ENCODE measurements at regions not wholly inside any gene's neighbourhood (a gene's known extent, or its start where the extent isn't known, plus 50 kb on each side); places are given as distances from the start of the nearest gene placed in this dataset.

- DNase-seq: no peak
- no peaks in the 10 kb centered on the region for H3K4me1 ChIP-seq (ENCODE audit: control insufficient read depth in 2 of 2, insufficient read depth in 2 of 2, low read length in 2 of 2)
- no peaks in the 10 kb centered on the region for H3K36me3 ChIP-seq (replicated peaks in 1 of 2; ENCODE audit: control extremely low read depth in 1 of 2, control insufficient read depth in 1 of 2, extremely low read depth in 1 of 2, insufficient read depth in 2 of 2, low read length in 1 of 2)
- no peak for ATAC-seq (ENCODE audit: low read depth)
- H3K9ac ChIP-seq (ENCODE audit: low read length): no peak overlapping the region
- CTCF ChIA-PET: no interaction called here
- Mint-ChIP-seq H3K9me3 (ENCODE audit: insufficient read depth) (no peaks in the 10 kb centered on the region), H3K4me3 (no peak overlapping the region), H3K27ac (no peak overlapping the region), H3K27me3 (no peaks in the 10 kb centered on the region), H3K4me1 (no peaks in the 10 kb centered on the region)
- WGBS (ENCODE audit: insufficient coverage): 100% methylated on average over 1 of the region's 1 CpG
- no peak overlapping the region for H2AFZ ChIP-seq (ENCODE audit: insufficient read depth, low read depth, low read length, poor library complexity, severe bottlenecking)
- H3K4me3 ChIP-seq (ENCODE audit: control extremely low read depth in 1 of 5, extremely low read depth in 1 of 5, insufficient read depth in 1 of 5, low read depth in 2 of 5, low read length in 4 of 5): no peak overlapping the region
- no peaks in the 10 kb centered on the region for H3K9me3 ChIP-seq (ENCODE audit: control extremely low read depth in 1 of 3, control insufficient read depth in 2 of 3, insufficient read depth in 1 of 3, low read length in 2 of 3)
- H4K20me1 ChIP-seq (ENCODE audit: control insufficient read depth, insufficient read depth, low read length, poor library complexity, severe bottlenecking): no peaks in the 10 kb centered on the region
- intact Hi-C loops (cut with micrococcal nuclease): no loop called here
- TF ChIP-seq CTCF (IDR thresholded peaks at IDR 0.05) (no peak), EZH2 (IDR thresholded peaks at IDR 0.05; ENCODE audit: borderline replicate concordance, insufficient read depth, low read depth, low read length, poor library complexity, severe bottlenecking) (no peak)
- no peak overlapping the region for H3K4me2 ChIP-seq (replicated peaks; ENCODE audit: low read depth, low read length, poor library complexity, severe bottlenecking)
- POLR2A ChIA-PET: no interaction called here
- H3K79me2 ChIP-seq (ENCODE audit: control insufficient read depth, insufficient read depth, low read length): no peaks in the 10 kb centered on the region
- no peaks in the 10 kb centered on the region for H3K27me3 ChIP-seq (replicated peaks in 1 of 4; ENCODE audit: control extremely low read depth in 1 of 4, control insufficient read depth in 3 of 4, insufficient read depth in 4 of 4, low read length in 3 of 4)
- no peak overlapping the region for H3K27ac ChIP-seq (ENCODE audit: low read length in 2 of 2)
Observed at GRCh38 chr7:19381321-19381720, 236.1 kb upstream of the FERD3L start.

GRCh38 chr7:19378345-19378714 is 233.1 kb upstream of the FERD3L start:
- no peaks in the 10 kb centered on the region for H4K20me1 ChIP-seq (ENCODE audit: control insufficient read depth, insufficient read depth, low read length, poor library complexity, severe bottlenecking)
- WGBS (ENCODE audit: insufficient coverage): no CpG with 5 or more reads among the region's 2 CpGs
- Mint-ChIP-seq H3K9me3 (ENCODE audit: insufficient read depth) (no peaks in the 10 kb centered on the region), H3K27me3 (no peaks in the 10 kb centered on the region), H3K27ac (no peak overlapping the region), H3K4me3 (no peak overlapping the region), H3K4me1 (no peaks in the 10 kb centered on the region)
- H3K79me2 ChIP-seq (ENCODE audit: control insufficient read depth, insufficient read depth, low read length): no peaks in the 10 kb centered on the region
- no peak overlapping the region for H3K9ac ChIP-seq (ENCODE audit: low read length)
- POLR2A ChIA-PET: no interaction called here
- no peak overlapping the region for H3K4me3 ChIP-seq (ENCODE audit: control extremely low read depth in 1 of 5, extremely low read depth in 1 of 5, insufficient read depth in 1 of 5, low read depth in 2 of 5, low read length in 4 of 5)
- H3K4me1 ChIP-seq (ENCODE audit: control insufficient read depth in 2 of 2, insufficient read depth in 2 of 2, low read length in 2 of 2): no peaks in the 10 kb centered on the region
- no peaks in the 10 kb centered on the region for H3K9me3 ChIP-seq (ENCODE audit: control extremely low read depth in 1 of 3, control insufficient read depth in 2 of 3, insufficient read depth in 1 of 3, low read length in 2 of 3)
- H2AFZ ChIP-seq (ENCODE audit: insufficient read depth, low read depth, low read length, poor library complexity, severe bottlenecking): no peak overlapping the region
- intact Hi-C loops (cut with micrococcal nuclease): no loop called here
- H3K27ac ChIP-seq (ENCODE audit: low read length in 2 of 2): no peak overlapping the region
- DNase-seq (no peak), ATAC-seq (ENCODE audit: low read depth) (no peak)
- no peaks in the 10 kb centered on the region for H3K36me3 ChIP-seq (replicated peaks in 1 of 2; ENCODE audit: control extremely low read depth in 1 of 2, control insufficient read depth in 1 of 2, extremely low read depth in 1 of 2, insufficient read depth in 2 of 2, low read length in 1 of 2)
- TF ChIP-seq CTCF (IDR thresholded peaks at IDR 0.05) (no peak), EZH2 (IDR thresholded peaks at IDR 0.05; ENCODE audit: borderline replicate concordance, insufficient read depth, low read depth, low read length, poor library complexity, severe bottlenecking) (no peak)
- CTCF ChIA-PET: interaction anchor here (0.6 kb wide), 1 partner anchor 454 kb away, joined by 3 read pairs; no protein-coding TSS in a partner anchor
- no peak overlapping the region for H3K4me2 ChIP-seq (replicated peaks; ENCODE audit: low read depth, low read length, poor library complexity, severe bottlenecking)
- no peaks in the 10 kb centered on the region for H3K27me3 ChIP-seq (replicated peaks in 1 of 4; ENCODE audit: control extremely low read depth in 1 of 4, control insufficient read depth in 3 of 4, insufficient read depth in 4 of 4, low read length in 3 of 4)

Measured in B cell (primary cell).